Right ventricle myocardium inferior (tissue), 1 donor: ENCODE measurements at regions not wholly inside any gene's neighbourhood (a gene's known extent, or its start where the extent isn't known, plus 50 kb on each side); places are given as distances from the start of the nearest gene placed in this dataset.

ENCODE experiments used
- ATAC-seq: fragments of 200-7000 bp; cut with Tn5 transposase; one replicate; pipeline ENCODE4 v1.9.1; 2020; ENCODE audit warnings: mild to moderate bottlenecking, moderate library complexity
- DNase-seq: peaks from one replicate; pipeline ENCODE4 v3.0.0; 2021; ENCODE audit errors: missing footprints
- intact Hi-C: fragments of 100-400 bp; cut with DNase I; formaldehyde crosslinking; loops from one replicate; pipeline ENCODE4 v1.11.0; 2022
- donor health status: DM: no; HTN: yes; CAD: no; lungs with severe emphysema.

DNA sequence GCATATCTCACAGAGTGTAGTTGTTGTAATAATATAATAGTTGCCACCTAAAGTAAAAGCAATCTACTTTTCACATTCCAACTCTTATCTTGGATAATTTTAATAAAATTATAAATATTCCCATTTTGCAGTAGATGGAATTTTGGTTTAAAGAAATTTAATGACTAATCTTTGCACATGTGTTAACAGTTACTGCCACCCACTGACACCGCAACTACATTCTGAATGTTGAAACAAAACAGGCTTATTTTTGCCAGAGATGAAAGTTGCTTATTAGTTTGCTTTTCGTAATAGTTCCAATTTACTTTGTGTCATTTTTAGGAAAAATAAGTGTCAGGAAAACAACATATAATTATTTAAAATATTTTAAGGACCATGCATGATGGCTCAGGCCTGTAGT is 557.5 kb upstream of the PCDH15 start:
- ATAC-seq = no peak
- DNase-seq = no peak
- intact Hi-C loops = no loop called here

DNA sequence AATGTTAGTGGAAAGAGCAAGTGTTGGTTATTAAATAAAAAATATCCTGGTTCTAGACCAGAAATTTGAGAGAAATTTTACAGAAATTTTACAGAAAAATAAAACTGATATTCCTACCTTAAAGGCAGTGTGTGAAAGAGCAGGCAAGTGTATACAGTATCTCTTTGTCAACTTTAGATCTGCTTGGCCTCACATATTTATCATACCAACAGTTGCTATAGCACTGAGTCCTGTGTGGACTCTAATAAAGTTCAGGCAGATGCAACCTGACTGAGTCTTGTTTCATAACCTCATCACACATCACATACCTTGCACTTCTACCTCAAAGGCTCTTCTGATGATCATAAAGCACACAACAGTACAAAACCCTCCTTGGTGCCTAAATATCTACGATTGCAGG is 552.4 kb upstream of the PCDH15 start:
- no peak for ATAC-seq

DNA sequence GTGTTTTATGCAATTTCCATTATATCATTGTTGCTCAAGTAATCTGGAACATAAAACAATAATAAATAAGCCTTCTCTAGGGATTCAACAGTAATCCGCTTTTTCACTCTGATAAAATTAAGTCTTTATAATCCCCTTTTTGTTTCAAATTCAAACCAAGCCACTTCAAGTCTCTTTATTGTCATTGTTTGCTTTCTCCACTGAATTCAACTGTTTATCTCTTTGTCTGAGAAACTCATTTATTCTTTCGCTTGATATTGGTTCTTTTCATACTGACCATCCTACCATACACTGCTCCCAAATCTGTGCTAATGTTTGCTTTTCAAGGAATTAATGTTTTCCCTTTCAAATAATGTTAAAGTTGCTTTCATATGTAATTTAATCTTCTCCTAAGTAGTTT is 550.4 kb upstream of the PCDH15 start:
- ATAC-seq (no peak), DNase-seq (no peak)
- intact Hi-C loops = no loop called here

More for the DNA sequence above, 552.4 kb upstream of the PCDH15 start:
- intact Hi-C loops = no loop called here
- DNase-seq = no peak

DNA sequence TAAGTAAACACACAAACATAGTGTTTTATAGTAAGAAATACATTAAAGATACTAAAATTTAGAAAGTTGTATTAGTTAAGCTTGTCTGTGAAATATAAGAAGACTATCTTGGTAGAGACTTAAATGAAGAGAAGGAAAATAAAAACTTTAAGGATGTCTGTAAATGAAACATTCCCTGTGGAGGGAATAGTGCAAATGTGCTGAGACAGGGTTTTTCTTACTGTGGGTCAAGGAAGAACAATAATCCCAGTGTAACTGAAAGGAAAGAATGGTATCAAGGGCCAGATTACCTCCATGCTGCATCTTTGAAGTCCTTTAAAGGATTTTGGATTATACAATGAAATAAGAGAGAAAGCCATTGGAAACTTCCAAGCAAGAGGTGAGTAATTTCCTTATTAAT is 547.5 kb upstream of the PCDH15 start:
- ATAC-seq (no peak), DNase-seq (no peak)
- intact Hi-C loops = no loop called here

DNA sequence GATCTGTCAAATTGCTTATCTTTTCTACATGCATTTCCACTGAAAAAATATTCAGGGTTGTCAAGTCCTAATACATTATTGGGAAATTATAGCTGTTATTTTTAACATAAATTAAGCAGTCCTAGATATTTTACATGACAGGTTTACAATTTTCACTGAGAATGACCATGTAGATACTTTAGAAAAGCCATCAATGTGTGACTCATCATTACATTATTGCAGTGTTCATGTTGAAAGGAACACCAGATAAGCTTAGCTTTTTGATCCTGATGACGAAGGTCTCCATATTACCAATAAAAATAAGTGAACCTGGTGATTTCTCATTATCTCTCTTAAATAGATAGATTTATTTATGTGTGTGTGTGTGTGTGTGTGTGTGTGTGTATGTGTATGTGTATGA is 529.5 kb upstream of the PCDH15 start:
- intact Hi-C loops = no loop called here
- ATAC-seq = no peak
- no peak for DNase-seq

DNA sequence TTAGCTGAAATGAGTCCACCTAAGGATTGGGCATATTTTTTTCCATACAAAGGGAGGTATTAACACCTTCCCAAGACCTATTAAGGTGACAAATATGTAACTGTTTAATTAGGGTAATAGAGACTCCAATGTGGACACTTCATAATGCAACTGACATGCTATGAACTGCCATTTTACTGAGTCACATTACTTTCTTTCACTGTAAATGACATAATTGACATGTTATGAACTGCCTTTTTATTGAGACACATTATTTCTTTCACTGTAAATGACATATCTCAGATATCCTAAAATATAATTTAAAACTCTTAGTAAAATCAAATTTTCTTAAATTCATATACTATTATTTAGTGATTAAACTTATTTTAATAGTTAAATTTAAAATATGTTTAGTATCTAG is 528.8 kb upstream of the PCDH15 start:
- intact Hi-C loops = no loop called here
- no peak for DNase-seq
- no peak for ATAC-seq

DNA sequence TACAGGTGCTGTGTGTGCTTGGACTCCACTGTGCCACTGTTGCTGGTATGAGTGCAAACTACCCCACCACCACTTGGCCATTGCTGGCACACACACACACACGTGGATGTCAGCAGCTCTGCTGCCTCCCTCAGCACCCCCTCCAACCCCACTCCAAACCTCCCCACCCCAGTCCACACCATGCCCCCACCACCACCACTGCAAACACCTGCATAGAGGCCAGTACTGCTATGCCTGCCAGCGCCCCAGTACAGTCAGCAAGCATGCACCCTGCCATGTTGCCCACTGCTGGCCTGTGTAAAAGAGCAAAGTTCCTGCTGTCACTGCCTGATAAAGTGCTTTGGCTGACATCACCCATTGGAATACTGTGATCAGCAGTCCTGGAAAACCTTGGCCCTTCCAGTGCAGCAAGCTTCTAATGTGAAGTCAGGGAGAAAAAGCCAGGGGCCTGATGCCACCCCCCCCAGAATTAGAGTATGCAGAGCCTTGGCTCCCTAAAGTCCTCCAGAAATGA is 519.2 kb upstream of the PCDH15 start:
- intact Hi-C loops = no loop called here
- no peak for DNase-seq
- no peak for ATAC-seq

DNA sequence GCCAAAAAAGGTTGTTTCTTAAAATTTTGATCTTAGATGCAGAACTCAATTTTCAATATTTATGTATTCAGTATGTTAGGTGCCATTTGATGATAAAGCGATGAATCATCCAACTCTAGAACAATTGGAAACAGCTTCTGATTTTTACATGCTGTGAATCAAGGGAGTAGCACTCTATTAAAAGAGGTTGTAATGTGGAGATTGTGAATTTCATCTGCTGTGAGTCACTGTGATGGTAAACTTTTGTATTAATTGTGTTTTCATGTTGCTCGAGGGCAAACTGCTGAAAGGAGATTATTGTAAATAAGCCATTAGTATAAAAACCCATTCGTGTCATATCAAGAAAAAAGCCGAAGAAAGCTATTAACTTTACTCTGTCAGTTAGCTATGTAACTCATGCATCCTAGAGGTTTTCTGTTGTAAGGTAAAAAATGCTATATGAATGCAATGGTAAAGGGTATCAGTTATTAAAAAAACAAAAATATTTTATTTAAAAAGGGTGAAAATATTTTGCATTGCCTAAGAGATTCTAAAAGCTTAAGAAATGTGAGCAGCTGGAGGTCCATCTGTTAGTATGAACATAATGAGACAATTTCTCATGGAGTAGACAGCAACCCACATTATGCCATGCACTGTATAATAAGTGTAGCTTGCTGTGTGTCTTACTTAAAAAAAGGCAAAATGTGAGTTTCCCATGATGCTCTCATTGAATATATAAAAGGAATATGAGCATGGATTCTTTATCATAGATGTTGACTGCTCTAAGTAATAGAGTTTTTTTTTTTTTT is 511.0 kb upstream of the PCDH15 start:
- ATAC-seq (no peak), DNase-seq (no peak)
- intact Hi-C loops = no loop called here

DNA sequence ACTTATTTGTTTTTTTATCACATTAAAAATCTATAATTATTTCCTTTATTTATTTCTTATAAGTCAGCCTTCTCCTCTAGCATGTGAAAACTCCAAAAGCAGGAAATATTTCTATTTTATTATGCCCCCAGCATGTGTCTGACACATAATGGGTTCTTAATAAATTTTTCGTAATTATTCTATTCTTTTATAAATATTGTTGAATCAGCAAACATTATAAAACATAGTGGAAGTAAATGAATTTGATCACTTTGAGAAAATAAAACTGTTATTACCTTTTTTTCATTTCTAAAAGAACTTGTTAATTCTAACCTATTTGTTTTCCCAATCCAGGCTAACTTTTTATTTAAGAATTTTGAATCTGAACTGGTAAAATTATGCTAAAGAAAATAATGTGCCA is 509.1 kb upstream of the PCDH15 start:
- DNase-seq = no peak
- intact Hi-C loops = no loop called here
- ATAC-seq = no peak

DNA sequence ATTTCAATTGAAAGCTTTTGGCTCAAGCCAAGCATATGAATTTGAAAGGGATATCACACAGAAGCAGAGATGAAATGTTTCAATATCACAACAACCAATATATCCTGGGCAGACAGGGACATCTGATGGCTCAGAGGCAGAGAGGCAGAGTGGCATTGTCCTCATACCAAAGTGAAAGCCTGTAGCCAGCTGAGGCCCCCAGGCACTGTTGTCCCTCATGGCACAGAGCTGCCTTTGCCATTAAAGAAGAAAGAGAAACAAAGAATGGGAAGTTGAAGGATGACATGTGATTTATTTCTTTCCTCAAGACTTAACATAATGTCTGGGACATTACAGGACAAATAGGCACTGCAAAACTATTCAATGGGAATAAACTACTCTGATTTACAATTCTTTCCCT is 504.3 kb upstream of the PCDH15 start:
- intact Hi-C loops = no loop called here
- ATAC-seq (no peak), DNase-seq (no peak)

DNA sequence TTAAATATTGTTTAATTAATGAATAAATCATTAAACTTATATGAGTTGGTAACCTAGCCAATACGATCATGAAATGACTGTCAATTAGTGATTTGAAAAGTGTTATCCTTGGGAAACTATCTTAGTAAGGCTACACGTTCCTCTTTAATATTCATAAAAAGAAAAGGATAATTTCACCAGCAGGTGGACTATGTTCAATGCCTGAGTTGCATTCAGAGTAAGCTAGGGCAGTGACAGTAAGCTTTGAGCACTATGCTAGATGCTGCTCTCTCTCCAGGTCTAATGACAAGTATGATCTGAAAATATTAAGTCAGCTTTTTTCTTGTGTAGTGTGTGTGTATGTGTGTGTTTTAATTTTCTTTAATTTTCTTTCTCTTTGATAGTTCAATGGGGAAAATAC is 486.3 kb upstream of the PCDH15 start:
- DNase-seq (no peak), ATAC-seq (no peak)
- intact Hi-C loops = loop anchor here (10.0 kb wide), 1 partner anchor 217 kb away; no protein-coding TSS in a partner anchor

DNA sequence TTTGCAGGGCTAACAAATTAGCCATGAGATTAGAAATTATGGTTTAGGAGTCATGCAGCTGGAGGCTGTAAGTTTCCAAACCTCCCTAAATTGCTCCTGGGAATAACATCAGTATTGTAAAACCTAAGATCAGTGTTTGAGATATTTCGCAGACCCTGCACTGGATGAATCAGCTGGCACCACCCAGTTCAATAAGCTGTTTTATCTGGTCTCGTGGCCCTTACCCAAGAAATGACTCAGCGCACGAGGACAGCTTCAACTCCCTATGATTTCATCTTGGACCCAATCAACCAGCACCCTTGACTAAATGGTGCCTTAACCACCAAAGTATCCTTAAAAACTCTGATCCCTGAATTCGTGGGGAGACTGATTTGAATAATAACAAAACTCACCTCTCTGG is 482.0 kb upstream of the PCDH15 start:
- ATAC-seq (no peak), DNase-seq (no peak)
- intact Hi-C loops = loop anchor here (10.0 kb wide), 1 partner anchor 222 kb away; no protein-coding TSS in a partner anchor

DNA sequence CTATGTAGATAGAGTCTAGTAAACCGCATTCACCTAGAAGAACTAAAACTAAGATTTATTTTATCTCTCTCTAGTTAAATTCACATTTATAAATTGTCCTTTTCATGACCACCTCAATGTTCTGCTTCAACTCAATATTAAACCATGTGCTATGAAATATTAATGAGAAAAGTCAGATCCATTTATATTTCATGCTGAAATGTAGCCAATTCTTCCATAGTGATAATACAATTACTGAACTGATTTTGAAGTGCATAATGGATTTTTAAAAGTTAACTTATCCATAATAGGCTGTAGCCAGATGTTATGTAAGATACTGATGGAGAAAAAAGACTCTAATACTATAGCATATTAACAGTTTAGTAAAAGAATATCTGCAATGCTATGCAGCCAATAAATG is 479.7 kb upstream of the PCDH15 start:
- no peak for ATAC-seq
- no peak for DNase-seq
- intact Hi-C loops = loop anchor here (10.0 kb wide), 1 partner anchor 224 kb away; no protein-coding TSS in a partner anchor

DNA sequence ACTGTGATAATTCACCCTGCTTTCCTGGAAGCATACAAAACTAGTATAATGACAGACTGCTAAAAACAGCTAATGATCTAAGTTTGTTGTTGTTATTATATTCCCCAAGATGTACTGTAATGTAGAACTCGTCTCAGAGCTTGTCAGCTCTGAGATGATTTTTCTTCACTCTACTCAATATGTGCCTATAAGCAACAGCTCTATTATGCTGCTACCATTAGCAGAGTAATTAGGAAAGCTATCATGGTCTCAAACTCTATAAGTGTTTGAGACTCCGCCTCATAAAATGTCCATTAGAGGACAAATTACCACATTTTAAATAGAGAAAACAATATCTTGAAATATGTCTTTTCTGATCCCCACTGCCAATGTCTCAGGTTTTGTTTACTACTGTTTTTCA is 476.5 kb upstream of the PCDH15 start:
- DNase-seq (no peak), ATAC-seq (no peak)
- intact Hi-C loops = no loop called here

DNA sequence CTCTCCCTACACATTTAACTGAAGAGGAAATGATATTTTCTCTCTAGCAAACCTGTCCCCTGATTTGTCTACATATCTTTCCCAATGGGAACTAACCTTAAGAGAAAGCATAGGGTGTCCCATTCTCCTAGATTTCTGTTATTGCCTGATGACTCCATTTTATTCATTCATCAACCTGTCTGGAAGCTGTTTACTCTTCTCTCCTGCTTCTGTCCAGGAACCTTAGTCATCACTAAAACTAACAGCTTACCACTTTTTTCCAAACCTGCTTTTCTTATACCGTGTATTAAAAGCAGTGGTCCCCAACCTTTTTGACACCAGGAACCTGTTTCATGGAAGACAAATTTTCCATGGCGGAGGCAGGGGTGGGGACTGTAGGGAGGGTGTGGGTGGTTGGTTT is 473.3 kb upstream of the PCDH15 start:
- no peak for DNase-seq
- intact Hi-C loops = no loop called here
- ATAC-seq = no peak

DNA sequence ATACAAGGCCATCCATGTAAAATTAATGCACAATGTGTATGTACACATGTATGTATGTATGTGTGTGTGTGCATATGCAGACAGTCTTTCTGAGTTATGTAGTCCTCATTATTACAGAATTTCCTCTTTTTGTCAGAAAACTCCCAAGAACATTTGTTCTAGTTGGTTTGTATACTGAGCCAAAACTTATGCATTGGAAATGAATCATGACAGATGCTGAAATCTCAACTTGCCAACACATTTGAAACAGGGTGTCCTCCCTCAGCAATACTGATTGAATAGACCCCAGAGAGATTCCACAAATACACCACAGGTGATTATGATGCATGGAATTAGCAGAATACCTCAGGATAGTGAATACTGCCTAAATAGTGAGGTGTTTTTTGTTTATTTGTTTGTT is 472.9 kb upstream of the PCDH15 start:
- intact Hi-C loops = no loop called here
- DNase-seq = no peak
- ATAC-seq = no peak

DNA sequence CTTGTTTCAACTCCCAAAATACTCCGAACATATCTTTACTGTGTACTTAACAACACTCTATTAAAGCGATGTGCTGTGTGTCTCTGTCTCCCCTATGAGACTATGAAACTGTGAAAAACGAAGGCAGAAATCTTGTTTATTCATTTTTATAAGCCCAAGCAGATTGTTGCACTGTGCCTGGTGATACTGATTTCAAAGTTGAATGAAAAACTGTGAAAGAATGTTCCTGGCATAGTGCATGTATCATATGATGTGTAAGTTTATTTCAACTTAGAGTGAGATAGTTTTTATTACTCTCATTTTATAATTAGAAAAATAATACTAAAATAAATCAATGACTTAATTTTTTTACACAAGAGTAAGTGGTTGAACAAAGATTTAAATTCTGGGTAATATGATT is 471.9 kb upstream of the PCDH15 start:
- no peak for ATAC-seq
- DNase-seq = no peak
- intact Hi-C loops = no loop called here

DNA sequence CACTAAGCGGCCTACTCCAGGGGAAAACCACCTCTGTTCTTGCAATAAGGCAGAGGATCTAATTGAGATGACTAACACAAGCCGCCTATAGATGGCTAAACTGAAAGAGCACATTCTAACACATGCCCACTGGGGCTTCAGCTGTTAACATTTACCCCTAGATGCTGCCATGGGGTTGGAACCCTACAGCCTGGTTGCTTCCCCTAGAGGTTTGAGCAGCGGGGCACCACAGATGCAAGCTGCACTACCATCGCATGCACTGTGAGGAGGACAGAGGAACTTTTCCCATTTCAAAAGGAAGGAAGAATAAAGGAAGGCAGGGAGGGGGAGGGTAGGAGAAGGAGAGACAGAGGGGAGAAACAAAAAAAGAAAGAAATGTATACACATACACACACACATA is 465.8 kb upstream of the PCDH15 start:
- intact Hi-C loops = loop anchor here (10.0 kb wide), 1 partner anchor 172 kb away; no protein-coding TSS in a partner anchor
- DNase-seq = no peak
- ATAC-seq = no peak

DNA sequence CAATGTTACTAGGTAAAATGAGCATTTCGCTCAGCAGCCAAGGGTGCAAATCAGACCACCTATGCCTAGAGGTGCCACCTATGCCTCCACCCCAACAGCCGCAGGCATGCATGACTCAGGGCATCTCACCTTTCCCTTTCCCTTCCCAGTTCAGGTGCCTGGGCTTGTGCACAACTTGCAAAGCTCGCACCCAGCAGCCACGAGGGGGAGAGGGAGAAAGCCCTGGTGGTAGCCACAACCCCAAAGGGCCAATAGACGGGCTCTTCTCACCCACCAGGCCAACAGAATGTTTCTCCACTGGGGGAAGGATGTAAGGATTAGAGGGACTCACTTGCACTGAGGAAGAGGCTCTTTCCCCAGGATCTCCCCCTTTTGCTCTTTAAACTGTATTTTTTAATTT is 462.3 kb upstream of the PCDH15 start:
- no peak for DNase-seq
- intact Hi-C loops = loop anchor here (10.0 kb wide), 1 partner anchor 169 kb away; no protein-coding TSS in a partner anchor
- ATAC-seq = no peak

DNA sequence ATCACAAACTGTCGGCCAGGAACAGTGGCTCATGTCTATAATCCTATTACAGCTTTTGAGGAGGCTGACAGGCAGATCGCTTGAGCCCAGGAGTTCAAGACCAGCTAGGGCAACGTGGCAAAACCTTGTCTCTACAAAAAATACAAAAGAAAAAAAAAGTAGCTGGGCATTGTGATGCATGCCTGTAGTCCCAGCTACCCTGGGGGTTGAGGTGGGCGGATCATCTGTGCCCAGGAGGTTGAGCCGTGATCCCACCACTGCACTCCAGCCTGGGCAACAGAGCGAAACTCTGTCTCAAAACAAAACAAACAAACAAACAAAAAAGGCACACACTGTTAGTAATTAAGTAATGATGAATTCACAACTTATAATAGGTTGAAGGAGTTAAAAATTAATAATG is 441.5 kb upstream of the PCDH15 start:
- ATAC-seq (no peak), DNase-seq (no peak)
- intact Hi-C loops = no loop called here

DNA sequence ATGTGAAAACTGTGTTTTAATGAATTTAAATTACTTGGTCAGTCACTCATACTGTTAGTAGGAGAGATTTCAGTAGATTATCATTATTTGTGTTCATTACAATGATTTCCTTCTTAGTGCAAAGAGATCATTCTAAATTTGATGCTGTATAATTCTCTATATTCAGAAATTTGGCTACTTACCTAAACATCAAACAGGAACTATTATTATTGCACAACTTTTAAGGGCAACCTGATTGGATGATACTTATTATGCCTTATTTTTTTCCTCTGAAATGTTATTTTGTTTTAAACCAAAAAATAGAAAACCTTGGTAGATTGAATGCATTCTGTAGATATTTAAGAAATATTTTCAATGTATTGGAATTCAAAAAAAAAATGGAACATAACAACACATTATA is 436.4 kb upstream of the PCDH15 start:
- DNase-seq = no peak
- ATAC-seq = no peak
- intact Hi-C loops = no loop called here
